HS-5 (cell line): ENCODE measurements at regions not wholly inside any gene's neighbourhood (a gene's known extent, or its start where the extent isn't known, plus 50 kb on each side); places are given as distances from the start of the nearest gene placed in this dataset.

Source experiments
- DNase-seq: peaks from one replicate; pipeline ENCODE4 v3.0.0-alpha.2; 2012; ENCODE audit warnings: low read depth

DNA sequence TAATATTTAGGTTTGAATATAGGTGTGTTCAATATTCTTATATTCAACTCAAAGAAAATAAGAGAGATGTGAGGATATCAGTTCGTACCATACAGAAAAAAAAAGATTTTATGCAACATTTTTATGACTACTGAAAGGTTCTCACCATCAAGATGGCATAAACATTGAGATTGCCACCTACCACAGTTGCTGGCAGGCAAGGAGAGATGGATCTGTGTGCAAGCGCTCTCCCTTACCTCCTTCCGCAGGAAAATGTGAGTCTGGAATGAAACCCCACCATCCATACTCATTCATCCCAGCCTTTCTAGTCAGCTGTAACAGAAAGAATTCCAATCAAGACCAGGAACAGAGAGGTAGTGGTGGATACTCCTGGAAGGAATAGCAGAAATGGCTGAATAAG is 376.9 kb downstream of the PPP3CA start:
- DNase-seq = no peak

DNA sequence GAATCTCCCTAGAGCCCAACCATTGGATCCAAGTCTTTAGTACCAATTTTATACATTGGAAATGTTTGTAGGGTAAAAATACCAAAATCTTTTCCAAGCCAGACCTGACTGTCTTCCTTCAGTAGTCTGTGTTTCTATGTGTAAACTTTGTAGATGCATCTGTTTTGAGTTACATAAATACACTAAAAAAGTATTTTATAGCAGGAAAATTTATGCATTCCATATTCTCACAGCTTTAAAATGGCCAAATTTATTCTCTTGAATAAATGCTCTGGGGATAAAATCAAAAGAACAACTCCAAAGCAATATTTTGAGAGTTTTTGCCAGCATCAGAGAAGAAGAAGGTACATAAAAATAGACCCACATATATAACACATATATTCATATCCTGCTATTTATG is 377.4 kb downstream of the PPP3CA start:
- DNase-seq = no peak

DNA sequence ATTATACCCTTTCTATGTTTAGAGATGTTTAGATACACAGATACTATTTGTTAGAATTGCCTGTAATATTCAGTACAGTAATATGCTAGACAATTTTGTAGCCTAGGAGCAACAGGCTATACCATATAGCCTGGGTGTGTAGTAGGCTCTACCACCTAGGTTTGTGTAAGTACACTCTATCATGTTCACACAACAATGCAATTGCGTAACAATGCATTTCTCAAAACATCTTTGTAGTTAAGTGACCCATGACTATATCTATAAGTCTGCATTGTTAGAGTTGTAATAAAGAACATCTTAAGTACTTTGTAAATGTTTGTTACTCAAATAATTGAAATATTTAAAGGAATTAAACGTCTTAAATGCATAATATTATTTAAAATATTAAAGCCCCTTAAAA is 379.3 kb downstream of the PPP3CA start:
- DNase-seq = no peak

DNA sequence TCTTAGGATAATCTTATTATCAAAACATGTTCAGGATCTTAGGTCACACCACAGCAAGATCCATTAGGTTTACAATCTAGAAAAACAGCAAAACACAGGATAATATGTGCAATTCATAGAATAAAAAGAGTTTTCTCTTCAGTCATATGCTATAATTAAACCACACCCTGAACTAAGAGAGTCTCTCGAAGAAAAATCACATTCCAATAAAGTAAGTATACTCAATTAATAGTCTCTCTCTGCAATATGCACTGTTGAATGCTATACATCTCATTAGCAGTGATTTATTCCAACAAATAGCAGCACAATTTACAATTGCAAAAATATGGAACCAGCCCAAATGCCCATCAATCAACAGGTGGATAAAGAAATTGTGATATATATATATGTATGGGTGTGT is 383.7 kb downstream of the PPP3CA start:
- DNase-seq = no peak

DNA sequence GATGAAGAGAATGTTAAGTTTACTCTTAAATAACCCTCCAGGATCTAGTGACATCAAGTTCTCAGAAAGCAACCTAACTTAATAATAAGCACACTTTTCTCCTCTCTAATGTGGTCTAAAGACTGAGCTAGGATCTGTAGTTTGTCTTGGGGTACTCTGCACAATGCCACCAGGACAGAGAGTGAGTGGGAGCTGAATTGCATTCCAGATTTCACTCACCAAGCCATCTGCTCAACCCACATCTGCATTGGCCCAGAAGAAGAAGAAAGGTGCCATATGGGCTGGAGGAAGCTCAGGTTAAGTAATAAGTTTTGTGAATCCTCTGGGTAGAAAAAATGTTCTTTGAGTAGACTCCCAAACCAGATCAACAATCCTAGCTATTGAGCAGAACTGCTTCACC is 384.6 kb downstream of the PPP3CA start:
- no peak for DNase-seq

DNA sequence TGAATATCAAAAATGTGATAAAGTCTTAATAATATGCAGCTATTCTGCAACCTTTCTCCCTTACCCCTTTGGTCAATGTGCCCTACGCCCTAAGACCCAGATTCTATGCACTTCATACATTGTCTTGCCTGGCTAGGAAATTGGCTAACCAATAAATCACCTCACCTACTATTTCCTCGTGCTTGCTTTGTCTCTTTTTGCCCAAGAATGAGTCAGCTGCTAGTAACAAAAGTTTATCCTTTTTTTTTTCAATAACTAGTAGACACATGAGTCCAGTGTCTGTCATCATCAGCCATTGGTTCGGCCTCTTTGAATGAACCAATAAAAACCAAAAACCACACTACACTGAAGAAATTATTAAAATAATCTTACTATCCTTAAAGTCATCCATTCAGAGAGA is 387.1 kb downstream of the PPP3CA start:
- DNase-seq = no peak

DNA sequence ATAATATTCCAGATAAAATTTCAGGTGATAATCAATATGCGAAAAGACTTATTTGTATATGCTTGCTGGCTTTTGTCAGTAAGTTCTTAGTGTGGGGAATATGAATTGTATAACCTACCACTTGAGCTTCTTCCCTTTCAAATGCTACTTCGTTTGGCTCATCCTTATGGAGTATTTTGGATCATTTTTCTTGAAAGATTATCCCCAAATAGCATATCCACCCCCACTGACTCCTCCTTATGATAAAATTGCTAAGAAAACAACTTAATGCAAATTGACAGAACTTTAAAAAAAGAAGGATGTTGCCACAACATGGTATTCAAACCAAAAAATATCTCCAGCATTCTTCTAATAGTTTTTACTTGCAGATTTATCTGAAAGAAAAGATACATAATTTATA is 393.3 kb downstream of the PPP3CA start:
- DNase-seq = no peak

DNA sequence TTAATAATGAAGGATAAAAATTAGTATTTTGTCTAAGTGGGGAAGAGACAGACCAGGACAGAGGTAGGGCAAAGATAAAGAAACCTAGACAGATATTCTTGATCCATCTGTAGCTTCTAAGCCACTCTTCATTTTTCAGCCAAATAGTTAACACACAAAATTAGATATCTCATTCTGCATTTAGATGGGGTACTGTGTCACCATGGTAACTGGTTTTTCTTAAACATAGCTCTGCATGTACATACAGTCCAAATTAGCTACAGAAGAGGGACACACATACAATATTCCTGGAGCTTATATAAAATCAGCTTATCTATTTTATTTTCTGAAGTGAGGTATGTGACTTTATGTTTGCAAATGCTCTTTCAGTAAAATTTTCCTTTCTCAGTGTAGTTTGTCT is 393.7 kb downstream of the PPP3CA start:
- no peak for DNase-seq

DNA sequence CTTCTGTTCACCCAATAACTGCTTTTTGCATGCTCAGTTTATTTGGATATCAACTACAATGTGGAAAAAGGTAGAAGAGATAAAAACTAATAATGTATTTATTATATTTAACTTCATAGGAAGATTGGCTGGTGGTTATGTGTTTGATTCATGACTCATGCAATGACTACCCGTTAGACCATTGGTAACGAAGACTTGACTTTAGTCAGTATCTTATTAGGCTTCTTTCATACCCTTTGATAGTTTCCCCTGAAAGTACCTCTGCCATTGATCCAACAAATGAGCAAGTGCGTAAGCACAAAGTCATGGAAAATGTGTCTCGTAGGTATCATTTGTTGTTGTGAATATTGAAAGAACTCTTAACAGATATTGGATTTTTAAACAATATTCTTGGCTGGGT is 394.7 kb downstream of the PPP3CA start:
- no peak for DNase-seq

DNA sequence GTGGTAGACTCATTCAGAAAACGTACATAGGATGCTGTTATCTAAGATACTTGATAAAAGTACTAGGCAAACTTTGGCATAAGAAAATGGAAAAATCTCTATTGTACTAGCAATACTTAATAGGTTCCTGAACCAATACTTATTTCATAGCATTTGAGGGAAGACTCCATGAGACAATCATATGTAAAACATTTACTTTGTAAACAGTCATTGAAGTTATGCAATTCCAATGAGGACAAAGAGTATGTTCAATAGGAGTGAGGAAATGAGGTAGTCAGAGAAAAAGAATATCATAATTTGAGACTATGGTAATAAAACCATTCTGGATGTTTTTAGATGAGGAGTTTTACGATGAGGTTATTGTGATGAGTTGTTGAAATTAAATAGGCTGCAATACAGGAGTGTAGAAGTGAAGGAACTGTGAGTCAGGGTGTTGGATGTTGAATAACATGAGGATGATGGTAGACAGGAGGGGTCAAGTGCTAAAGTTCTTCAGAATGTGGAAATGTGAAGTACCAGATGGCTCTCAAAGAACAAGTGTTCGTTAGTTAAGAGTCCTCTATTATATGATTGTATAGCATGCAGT is 397.9 kb downstream of the PPP3CA start:
- peak; percentile 10 for DNase-seq

DNA sequence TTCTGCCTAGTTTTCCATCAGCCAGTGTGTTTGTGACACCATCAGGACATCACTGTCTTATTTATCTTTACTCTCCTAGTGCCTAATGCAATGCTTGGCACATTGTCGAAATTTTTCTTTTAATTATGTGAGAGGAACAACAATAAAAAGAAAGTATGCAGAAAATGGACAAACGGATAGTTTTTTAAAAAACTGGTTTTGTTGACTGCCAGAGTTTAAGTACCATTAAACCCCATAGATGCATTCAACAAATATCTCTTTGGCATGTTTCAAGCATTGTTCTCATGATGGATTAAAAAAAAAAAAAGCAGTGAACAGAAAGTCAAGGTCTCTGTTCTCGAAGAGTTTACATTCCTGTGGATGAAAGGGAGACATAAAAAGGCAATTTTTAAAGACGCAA is 398.4 kb downstream of the PPP3CA start:
- no peak for DNase-seq

DNA sequence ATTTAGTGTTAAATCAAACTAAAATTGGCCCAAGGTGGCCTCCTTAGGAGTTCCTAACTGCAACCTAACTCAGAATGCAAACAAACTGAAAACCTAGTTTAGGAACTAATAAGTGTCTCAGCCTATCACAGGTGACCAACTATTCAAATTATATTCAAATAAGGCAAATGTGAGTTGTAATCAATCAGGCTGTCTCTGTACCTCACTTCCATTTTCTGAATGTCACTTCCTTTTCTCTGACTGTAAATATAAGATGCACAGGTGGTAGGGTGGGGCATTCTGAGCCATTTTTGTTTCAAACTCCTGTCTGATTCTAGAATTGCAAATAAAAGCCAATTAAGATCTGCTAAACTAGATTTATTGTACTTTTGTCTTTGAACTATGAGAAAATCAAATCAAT is 401.5 kb downstream of the PPP3CA start:
- DNase-seq = no peak

DNA sequence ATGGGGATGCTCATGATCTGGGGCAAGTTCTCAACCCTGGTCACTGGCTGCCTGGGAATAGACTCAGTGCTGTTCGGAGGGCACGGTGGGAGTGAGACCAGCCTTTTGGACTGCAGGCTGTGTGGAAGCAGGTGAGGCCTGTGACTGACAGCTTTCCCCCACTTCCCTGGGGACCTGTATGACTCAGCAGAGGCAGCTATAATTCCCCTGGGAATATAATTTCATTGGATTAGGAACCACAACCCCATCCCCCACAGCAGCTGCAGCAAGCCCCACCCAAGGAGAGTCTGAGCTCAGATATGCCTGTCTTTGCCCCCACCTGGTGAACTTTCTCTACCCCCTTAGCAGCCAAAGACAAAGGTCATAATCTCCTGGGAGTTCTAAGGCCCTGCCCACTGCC is 408.6 kb downstream of the PPP3CA start:
- DNase-seq = no peak

DNA sequence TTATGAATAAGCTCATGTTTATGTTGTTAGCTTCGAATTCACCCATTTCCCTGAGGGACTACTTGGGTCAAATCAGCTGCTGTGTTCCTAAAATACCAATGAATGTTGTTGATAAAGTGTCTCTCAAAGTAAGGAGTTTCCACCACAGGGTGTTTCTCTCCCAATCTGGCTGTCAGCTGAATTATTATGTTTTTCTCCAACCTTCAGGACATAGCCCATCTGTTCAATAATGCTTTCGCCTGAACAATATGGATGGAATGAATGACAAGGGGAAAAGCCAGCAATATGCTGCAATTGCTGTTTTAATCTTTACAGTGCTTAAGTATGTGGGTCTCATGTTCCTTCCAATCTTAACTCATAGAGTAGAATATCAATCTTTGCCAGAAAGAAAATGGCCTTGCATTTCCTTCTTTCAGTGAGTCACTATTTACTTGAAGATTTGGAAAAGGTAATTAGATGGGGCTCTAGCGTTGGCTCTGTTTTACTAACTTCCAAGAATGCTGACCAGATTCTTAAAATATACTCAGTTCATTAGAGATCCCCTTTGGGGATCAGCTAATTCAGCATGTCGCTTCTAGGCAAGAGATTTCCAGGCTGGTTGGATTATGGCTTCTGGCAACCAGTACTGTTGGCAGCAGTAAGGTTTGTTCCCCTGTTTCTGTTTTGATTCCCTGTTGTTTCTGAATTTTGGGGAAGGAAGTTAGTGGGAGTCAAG is 410.5 kb downstream of the PPP3CA start:
- DNase-seq = no peak

DNA sequence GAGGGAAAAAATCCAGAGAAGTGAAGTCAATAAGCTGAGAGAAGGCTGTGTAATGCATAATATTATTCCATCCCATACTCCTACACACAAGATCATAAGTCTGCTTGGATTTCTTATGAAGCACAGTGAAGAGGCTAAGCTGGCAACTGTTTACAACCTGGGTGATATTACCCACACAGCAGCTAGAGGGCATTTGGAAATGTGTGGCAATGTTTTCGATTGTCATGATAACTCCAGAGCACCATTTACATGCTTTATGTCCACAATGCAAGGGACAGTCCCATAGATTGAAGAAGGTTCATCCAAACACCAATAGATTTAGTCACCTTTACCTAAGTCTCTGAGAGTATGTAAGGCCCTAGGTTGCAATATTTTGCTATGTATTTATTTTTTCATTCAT is 412.2 kb downstream of the PPP3CA start:
- DNase-seq = no peak

DNA sequence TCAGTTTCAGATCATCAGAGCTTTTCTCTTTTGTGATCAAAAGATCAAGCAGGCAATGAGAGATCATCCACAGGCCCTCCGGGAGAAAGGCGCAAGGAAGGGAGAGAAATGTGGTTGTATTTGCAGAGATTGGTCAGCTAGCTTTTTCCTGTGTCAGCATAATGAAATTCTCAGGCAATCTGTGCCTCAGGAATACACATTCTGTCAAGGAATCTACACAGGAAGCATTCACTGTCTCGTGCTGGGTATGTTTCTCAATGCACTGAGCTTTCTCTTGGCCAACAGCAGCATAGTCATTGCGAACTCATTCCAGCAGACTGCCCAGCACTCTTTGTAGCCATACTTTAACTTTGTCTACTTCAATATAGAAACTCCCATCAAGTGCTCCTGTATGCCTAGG is 413.7 kb downstream of the PPP3CA start:
- peak; percentile 18 for DNase-seq

DNA sequence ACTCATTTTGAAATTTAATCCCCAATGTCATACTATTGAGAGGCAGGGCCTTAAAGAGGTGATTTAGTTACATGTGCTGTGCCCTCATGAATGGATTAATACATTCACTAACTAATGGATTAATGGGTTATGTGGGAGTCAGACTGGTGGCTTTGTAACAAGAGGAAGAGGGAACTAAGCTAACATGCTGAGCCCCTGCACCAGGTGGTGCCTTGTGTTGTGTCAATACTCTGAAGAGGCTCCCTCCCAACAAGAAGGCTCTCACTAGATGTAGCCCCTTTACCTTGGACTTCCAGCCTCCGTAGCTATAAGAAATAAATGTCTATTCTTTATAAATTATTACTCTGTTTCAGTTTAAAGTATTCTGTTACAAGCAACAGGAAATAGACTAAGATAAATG is 411.9 kb upstream of the EMCN start:
- no peak for DNase-seq

DNA sequence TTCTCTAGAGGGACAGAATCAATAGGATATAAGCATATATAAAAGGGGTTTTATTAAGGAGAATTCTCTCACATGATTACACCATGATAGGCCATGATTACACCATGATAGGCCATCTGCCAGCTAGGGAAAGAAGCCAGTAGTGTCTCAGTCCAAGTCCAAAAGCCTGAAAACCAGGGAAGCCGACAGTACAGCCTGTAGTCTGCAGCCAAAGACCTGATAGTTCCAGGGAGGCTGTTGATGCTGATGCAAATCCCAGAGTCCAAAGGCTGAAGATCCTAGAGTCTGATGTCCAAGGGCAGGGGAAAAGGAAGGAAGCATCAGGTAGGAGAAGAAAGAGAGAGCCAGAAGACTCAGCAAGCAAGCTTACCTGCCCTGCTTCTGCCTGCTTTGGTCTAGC is 411.3 kb upstream of the EMCN start:
- DNase-seq = no peak

DNA sequence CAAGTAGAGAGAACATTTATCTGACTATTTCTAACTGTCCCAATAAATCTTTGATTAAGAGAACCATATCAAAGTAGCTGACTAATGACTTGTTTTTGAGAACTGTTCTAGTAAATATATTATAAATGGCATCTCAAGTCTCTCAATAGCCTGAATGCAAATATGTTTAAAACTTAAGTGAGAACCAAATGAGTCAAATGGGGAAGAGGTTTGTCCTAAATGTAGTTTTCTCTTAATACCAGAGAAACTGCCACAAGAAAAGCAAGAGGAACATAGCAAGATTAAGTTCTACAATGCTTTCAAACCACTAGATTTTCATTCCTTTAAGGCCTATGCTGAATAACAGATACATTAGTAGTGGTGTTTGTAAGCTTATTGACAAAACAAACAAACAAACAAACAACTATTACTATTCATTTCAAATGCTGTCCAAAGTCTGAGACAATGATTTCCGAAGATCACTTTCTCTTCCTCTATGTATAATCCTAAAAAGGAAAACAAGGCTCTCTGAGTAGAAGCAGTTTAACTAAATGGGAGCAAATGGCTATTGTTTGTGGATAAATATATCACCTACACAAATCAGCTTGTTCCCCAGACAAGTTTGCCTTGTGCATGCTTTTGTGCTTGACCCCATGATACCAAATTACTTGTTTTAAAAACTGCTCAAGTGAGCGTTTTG is 408.4 kb upstream of the EMCN start:
- no peak for DNase-seq

DNA sequence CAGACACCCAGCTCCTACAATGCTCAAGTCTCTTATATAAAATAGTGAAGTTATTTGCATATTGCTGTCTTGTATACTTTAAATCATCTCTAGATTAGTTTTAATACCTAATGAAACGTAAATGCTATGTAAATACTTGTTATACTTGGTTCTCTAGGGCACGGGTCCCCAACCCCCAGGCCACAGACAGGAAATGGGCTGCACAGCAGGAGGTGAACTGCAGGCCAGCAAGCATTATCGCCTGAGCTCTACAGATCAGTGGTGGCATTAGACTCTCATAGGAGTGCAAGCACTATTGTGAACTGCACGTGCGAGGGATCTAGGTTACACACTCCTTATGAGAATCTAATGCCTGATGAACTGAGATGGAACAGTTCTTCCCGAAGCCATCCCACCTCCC is 395.9 kb upstream of the EMCN start:
- no peak for DNase-seq

DNA sequence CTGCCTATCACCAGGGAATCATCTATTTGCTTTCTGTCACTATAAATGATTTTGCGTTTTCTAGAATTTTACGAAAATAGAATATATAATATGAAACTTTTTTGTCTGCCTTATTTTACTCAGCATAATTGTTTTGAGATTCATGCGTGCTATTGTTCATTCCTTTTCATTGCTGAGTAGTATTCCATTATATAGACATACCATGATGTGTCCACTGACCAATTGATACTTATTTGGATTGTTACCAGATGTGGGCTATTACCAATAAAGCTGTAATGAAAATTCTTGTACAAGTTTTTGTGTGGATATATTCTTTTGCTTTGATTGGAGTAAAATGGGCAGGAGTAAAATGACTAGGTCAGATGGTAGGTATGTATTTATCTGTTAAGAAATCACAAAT is 390.7 kb upstream of the EMCN start:
- no peak for DNase-seq

DNA sequence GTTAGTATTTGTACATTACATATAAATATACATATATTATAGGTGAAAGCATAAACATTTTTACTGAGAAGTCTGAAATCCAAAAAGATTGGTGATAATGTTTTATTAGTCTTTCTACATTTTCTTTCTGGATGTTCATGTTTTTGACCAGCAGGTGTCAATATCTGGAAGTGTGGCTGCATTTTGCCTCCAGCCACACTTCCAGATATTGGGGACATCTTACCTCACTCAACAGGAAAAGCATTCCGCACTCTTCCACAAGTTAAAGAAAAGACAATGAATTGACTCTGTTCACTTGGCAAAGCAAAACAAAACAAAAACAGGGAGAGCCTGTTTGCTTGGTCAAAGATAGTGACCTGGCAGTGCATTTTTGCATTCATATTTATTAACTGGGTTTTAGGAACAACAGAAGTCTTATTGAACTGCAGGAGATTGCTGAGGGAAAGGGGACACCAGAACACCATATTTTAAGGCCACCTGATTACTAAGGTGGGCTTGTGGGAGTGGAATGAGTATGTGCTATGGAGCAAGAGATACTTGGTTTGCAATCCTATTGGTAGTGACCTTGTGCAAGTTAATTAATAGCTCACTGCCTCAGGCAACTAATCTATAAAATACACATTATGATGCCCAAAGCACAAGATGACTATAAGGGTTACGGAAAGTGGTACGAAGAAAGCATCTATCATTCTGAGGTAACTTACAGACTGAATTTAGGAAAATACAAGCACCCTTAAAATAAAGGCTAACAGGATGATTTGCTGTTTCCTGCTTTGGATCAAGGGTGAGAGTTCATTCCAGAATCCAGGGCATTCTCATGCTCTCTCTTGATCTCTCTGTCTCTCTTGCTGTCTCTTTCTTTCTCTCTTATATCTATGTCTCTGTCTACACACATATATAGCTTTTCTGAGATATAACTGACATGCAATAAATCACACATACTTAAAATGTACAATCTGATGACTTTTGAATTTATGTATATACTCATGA is 389.9 kb upstream of the EMCN start:
- no peak for DNase-seq

DNA sequence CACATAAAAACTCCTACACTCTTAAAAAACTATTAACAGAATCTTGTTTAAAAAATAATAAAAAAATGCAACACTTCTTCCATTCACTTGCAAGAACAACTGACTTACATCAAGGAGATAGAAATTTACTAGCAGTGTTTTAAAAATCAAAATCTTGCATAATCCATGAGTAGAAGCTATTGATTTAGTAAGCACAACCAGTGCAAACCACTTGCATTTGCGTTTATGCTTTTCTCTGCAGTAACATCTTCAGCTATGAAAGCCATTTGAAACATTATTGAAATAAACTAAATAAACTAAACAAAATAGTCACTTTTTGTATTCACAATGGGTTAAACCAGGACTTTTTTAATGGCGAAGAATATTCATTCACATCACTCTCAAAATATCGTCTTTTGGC is 389.2 kb upstream of the EMCN start:
- no peak for DNase-seq
